ENCODE measurements at regions not wholly inside any gene's neighbourhood (a gene's known extent, or its start where the extent isn't known, plus 50 kb on each side); places are given as distances from the start of the nearest gene placed in this dataset.

- H2AFZ ChIP-seq (ENCODE audit: low read depth, low read length): no peak overlapping the region
- intact Hi-C loops (cut with micrococcal nuclease): no loop called here
- H3K36me3 ChIP-seq (ENCODE audit: control insufficient read depth, insufficient read depth, low read length): no peaks in the 10 kb centered on the region
- BruUV-seq (replicated peaks): no TSS peak
- no peak overlapping the region for H3K4me3 ChIP-seq
- H3K9me1 ChIP-seq (ENCODE audit: control insufficient read depth, insufficient read depth, low read length): no peaks in the 10 kb centered on the region
- H3K79me2 ChIP-seq (ENCODE audit: control insufficient read depth, insufficient read depth, low read length): no peaks in the 10 kb centered on the region
- 0% methylated on average over 1 of the region's 1 CpG for WGBS (ENCODE audit: insufficient coverage, low coverage, missing lambda C conversion rate)
- H3K4me1 ChIP-seq (replicated peaks in 1 of 2; ENCODE audit: control insufficient read depth in 2 of 2, insufficient read depth in 2 of 2, low read length in 2 of 2): no peaks in the 10 kb centered on the region
- ATAC-seq (no peak), FAIRE-seq (no peak), DNase-seq (ENCODE audit: extremely low read depth in 1 of 4, low spot score in 3 of 4) (no peak)
- H3K9me3 ChIP-seq (replicated peaks; ENCODE audit: control insufficient read depth, insufficient read depth, low read depth, low read length): no peaks in the 10 kb centered on the region
- no peak overlapping the region for H3K27ac ChIP-seq (ENCODE audit: extremely low read depth, low read depth, low read length)
- POLR2A ChIA-PET: no interaction called here
- H3K27me3 ChIP-seq (ENCODE audit: control insufficient read depth in 2 of 2, insufficient read depth in 2 of 2, low read length in 2 of 2): no peaks in the 10 kb centered on the region
- no peak overlapping the region for H3K4me2 ChIP-seq (ENCODE audit: insufficient read depth, low read length)
- in situ Hi-C loops (cut with MboI): no loop called here
- CTCF ChIA-PET (ENCODE audit: low intra/inter-chr PET ratio): no interaction called here
- H4K20me1 ChIP-seq (replicated peaks; ENCODE audit: control insufficient read depth, insufficient read depth, low read length): no peaks in the 10 kb centered on the region
- no peak for TF ChIP-seq MAZ (CRISPR knock-in tag; conservative IDR thresholded peaks at IDR 0.05 in 1 of 2, IDR thresholded peaks at IDR 0.05 in 1 of 2)
- TF ChIP-seq HBP1 (CRISPR knock-in tag; IDR thresholded peaks at IDR 0.05): no peak
- no peak for TF ChIP-seq E2F3 (CRISPR knock-in tag; IDR thresholded peaks at IDR 0.05)
- H3K9ac ChIP-seq (ENCODE audit: insufficient read depth in 1 of 2, low read depth in 2 of 2, low read length in 2 of 2): no peak overlapping the region
Observed at GRCh38 chr3:117133066-117133465, 423.5 kb downstream of the TUSC7 start.

GRCh38 chr3:117135207-117135606, 425.6 kb downstream of the TUSC7 start:
- Histone ChIP-seq H3K36me3 (ENCODE audit: control insufficient read depth, insufficient read depth, low read length) (no peaks in the 10 kb centered on the region), H3K27ac (ENCODE audit: extremely low read depth, low read depth, low read length) (no peak overlapping the region), H2AFZ (ENCODE audit: low read depth, low read length) (no peak overlapping the region), H4K20me1 (replicated peaks; ENCODE audit: control insufficient read depth, insufficient read depth, low read length) (no peaks in the 10 kb centered on the region), H3K79me2 (ENCODE audit: control insufficient read depth, insufficient read depth, low read length) (no peaks in the 10 kb centered on the region), H3K4me1 (replicated peaks in 1 of 2; ENCODE audit: control insufficient read depth in 2 of 2, insufficient read depth in 2 of 2, low read length in 2 of 2) (no peaks in the 10 kb centered on the region), H3K4me3 (no peak overlapping the region), H3K9ac (ENCODE audit: insufficient read depth in 1 of 2, low read depth in 2 of 2, low read length in 2 of 2) (no peak overlapping the region), H3K9me1 (ENCODE audit: control insufficient read depth, insufficient read depth, low read length) (no peaks in the 10 kb centered on the region), H3K27me3 (ENCODE audit: control insufficient read depth in 2 of 2, insufficient read depth in 2 of 2, low read length in 2 of 2) (no peaks in the 10 kb centered on the region), H3K9me3 (replicated peaks; ENCODE audit: control insufficient read depth, insufficient read depth, low read depth, low read length) (no peaks in the 10 kb centered on the region), H3K4me2 (ENCODE audit: insufficient read depth, low read length) (no peak overlapping the region)
- CTCF ChIA-PET (ENCODE audit: low intra/inter-chr PET ratio): no interaction called here
- in situ Hi-C loops (cut with MboI): no loop called here
- no peak for FAIRE-seq
- ATAC-seq: no peak
- POLR2A ChIA-PET: no interaction called here
- no peak for DNase-seq (ENCODE audit: extremely low read depth in 1 of 4, low spot score in 3 of 4)
- intact Hi-C loops (cut with micrococcal nuclease): no loop called here
- BruUV-seq (replicated peaks): no TSS peak
- no peak for TF ChIP-seq SNRNP70 (optimal IDR thresholded peaks at IDR 0.05; ENCODE audit: low read depth, low read length)
- TF ChIP-seq SLC30A9 (CRISPR knock-in tag; IDR thresholded peaks at IDR 0.05): no peak
- TF ChIP-seq PREB (CRISPR knock-in tag; IDR thresholded peaks at IDR 0.05): no peak
- TF ChIP-seq MXI1 (IDR thresholded peaks at IDR 0.05; ENCODE audit: low read depth, low read length): no peak
- no peak for TF ChIP-seq PHF21A (IDR thresholded peaks at IDR 0.05; ENCODE audit: borderline replicate concordance, low read depth)
- TF ChIP-seq JUN (IDR thresholded peaks at IDR 0.05; ENCODE audit: borderline replicate concordance, low read depth, low read length): no peak
- TF ChIP-seq JUN (CRISPR knock-in tag; IDR thresholded peaks at IDR 0.05; ENCODE audit: borderline replicate concordance): no peak
- no peak for TF ChIP-seq KDM4B (IDR thresholded peaks at IDR 0.05; ENCODE audit: borderline replicate concordance in 2 of 2, low read depth in 1 of 2)
- no peak for TF ChIP-seq SMAD1 (IDR thresholded peaks at IDR 0.05; ENCODE audit: low read depth, low read length, partially characterized antibody)
- TF ChIP-seq EP300 (IDR thresholded peaks at IDR 0.05; ENCODE audit: low read length): no peak
- TF ChIP-seq CTBP1 (IDR thresholded peaks at IDR 0.05; ENCODE audit: borderline replicate concordance): no peak

All from K562 (cell line).